Adrenal gland (tissue), 5 donors: ENCODE measurements at regions not wholly inside any gene's neighbourhood (a gene's known extent, or its start where the extent isn't known, plus 50 kb on each side); places are given as distances from the start of the nearest gene placed in this dataset.

Experiments
- CTCF ChIP-seq, 6 experiments: fragments of 450-650 bp in 4 of 6; fragments of 200-600 bp in 2 of 6; sonication (generic) in 1 of 6; IDR thresholded peaks; 1 replicate in 5 of 6; 2 replicates in 1 of 6; pipeline versions ENCODE4 v1.5.1 to v1.8.0; 2016 to 2021; ENCODE audit warnings: antibody characterized with exemption in 6 of 6, mild to moderate bottlenecking in 2 of 6, moderate library complexity in 1 of 6
- POLR2A ChIP-seq, 2 donors: fragments of 450-650 bp; IDR thresholded peaks; one replicate each; pipeline ENCODE4 v1.6.1; 2017; ENCODE audit warnings: antibody characterized with exemption in 2 of 2, mild to moderate bottlenecking in 2 of 2, moderate library complexity in 1 of 2
- donor health status: DM: no; HTN: no; CAD: no.

DNA sequence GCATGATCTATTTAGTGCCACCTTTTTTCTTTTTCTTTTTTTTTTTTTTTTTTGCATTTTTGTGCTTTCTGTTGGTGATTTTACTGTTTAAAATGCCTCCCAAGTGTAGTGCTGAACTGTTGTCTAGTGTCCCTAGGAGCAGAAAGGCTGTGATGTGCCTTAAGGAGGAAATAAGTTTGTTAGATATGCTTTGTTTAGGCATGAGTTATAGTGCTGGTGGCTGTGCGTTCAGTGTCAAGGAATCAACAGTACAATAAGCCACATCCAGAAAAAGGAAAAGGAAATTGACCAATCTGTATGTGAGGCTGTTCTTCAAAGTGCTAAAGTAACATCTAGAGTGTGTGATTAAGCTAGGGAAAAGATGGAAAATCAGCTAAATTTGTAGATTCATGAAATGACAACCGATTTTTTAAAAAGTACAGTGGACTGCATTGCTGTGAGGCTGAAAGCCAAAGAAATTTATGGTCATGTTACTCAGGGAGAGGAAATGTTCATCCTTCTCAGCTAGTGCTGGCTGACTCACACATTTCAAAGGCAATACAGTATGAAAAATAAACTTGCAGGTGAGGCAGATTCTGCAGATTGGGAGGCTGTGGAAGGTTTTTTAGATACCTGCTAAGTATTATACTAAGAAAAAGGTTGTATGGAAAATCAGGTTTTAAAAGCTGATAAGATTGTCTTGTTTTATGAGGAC lies 122.7 kb upstream of the ADCY1 start:
- no peak for TF ChIP-seq CTCF (IDR thresholded peaks at IDR 0.05)
- TF ChIP-seq POLR2A (IDR thresholded peaks at IDR 0.05): no peak
